Large intestine (tissue), 3 donors: ENCODE measurements at regions not wholly inside any gene's neighbourhood (a gene's known extent, or its start where the extent isn't known, plus 50 kb on each side); places are given as distances from the start of the nearest gene placed in this dataset.
"Not testable (repeated sequence)": the region's sequence is repeated elsewhere in the genome, so short reads cannot be mapped to it uniquely, and the experiment has no call there.

Experiments used
- DNase-seq, 2 donors: peaks; one replicate each; pipeline versions ENCODE4 v3.0.0 to v3.0.0-alpha.2; 2013
- H3K27ac ChIP-seq: one replicate; pipeline ENCODE4 v1.5.1; 2013; ENCODE audit warnings: low read length
- H3K27me3 ChIP-seq: 2 replicates; pipeline ENCODE4 v1.6.1; 2013; ENCODE audit warnings: low read length; ENCODE audit not compliant: control insufficient read depth, insufficient read depth
- H3K36me3 ChIP-seq: 2 replicates; pipeline ENCODE4 v1.6.1; 2013; ENCODE audit warnings: low read length; ENCODE audit not compliant: control insufficient read depth, insufficient read depth
- H3K4me1 ChIP-seq: one replicate; pipeline ENCODE4 v1.6.1; 2013; ENCODE audit warnings: low read length; ENCODE audit not compliant: control insufficient read depth, insufficient read depth
- H3K4me3 ChIP-seq: one replicate; pipeline ENCODE4 v1.5.1; 2013; ENCODE audit warnings: low read length
- H3K9me3 ChIP-seq: one replicate; pipeline ENCODE4 v1.6.1; 2013; ENCODE audit warnings: mild to moderate bottlenecking, low read depth, low read length, moderate library complexity; ENCODE audit not compliant: control insufficient read depth
- WGBS: methylation state at CpG from one replicate; pipeline ENCODE4 v1.1.5; 2013; ENCODE audit warnings: low lambda C conversion rate; ENCODE audit not compliant: insufficient coverage; 5-methylcytosine and 5-hydroxymethylcytosine counted together

DNA sequence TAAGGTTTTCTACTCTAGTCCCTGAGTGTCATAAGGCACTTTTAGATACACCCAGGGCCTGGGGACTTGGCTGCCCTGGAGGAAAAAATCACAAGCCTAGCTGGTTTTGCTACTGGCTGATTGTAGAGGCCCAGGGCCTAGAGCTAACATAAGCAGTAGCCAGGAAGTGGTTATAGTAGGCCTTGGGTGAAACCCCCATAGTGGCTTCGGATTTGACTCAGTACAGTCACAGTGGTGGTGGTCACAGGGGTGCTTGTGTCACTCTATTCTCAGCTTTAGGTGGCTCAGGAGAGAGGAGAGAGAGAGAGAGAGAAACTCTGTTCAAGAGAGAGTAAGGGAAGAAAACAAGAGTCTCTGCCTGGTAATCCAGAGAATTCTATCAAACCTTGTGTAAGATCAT lies 194.5 kb upstream of the EDA2R start:
- WGBS, result no CpG with 5 or more reads among the region's 1 CpG
- Histone ChIP-seq H3K4me1 (no peaks in the 10 kb centered on the region), H3K27ac (no peak overlapping the region), H3K9me3 (no peaks in the 10 kb centered on the region), H3K36me3 (no peaks in the 10 kb centered on the region), H3K27me3 (no peaks in the 10 kb centered on the region), H3K4me3 (no peak overlapping the region)
- no peak for DNase-seq

- Histone ChIP-seq H3K4me1 (no peaks in the 10 kb centered on the region), H3K4me3 (no peak overlapping the region), H3K9me3 (no peaks in the 10 kb centered on the region), H3K36me3 (no peaks in the 10 kb centered on the region), H3K27ac (no peak overlapping the region), H3K27me3 (no peaks in the 10 kb centered on the region)
- DNase-seq, result no peak
- no CpG with 5 or more reads among the region's 1 CpG for WGBS
Measured at GRCh38 chrX:66815227-66815626, 176.3 kb upstream of the EDA2R start.

DNA sequence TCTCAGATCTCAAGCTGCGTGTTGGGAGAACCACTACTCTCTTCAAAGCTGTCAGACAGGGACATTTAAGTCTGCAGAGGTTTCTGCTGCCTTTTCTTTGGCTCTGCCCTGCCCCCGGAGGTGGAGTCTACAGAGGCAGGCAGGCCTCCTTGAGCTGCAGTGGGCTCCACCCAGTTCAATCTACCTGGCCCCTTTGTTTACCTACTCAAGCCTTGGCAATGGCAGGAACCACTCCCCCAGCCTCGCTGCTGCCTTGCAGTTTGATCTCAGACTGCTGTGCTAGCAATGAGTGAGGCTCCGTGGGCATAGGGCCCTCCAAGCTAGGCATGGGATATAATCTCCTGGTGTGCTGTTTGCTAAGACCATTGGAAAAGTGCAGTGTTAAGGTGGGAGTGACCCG lies 155.6 kb upstream of the EDA2R start:
- H3K36me3 ChIP-seq, H3K4me3 ChIP-seq, H3K27ac ChIP-seq, H3K4me1 ChIP-seq, DNase-seq, H3K9me3 ChIP-seq, H3K27me3 ChIP-seq: not testable (repeated sequence)
- WGBS, result no CpG with 5 or more reads among the region's 5 CpGs

DNA sequence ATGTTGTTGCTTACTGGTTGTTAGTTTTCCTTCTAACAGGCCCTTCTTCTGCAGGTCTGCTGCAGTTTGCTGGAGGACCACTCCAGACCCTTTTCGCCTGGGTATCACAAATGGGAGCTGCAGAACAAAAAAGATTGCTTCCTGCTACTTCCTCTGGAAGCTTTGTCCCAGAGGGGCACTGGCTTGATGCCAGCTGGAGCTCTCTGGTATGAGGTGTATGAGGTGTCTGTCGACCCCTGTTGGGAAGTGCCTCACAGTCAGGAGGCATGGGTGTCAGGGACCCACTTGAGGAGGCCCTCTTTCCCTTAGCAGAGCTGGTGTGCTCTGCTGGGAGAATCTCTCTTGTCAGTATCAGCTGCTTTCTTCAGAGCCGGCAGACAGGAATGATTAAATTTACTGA lies 127.4 kb upstream of the EDA2R start:
- Histone ChIP-seq H3K4me1 (no peaks in the 10 kb centered on the region), H3K27me3 (no peaks in the 10 kb centered on the region), H3K9me3 (no peaks in the 10 kb centered on the region), H3K27ac (no peak overlapping the region), H3K4me3 (no peak overlapping the region), H3K36me3 (no peaks in the 10 kb centered on the region)
- no peak for DNase-seq
- WGBS, result no CpG with 5 or more reads among the region's 3 CpGs

- no peak overlapping the region for H3K27ac ChIP-seq
- no peak for DNase-seq
- H3K4me1 ChIP-seq, result no peaks in the 10 kb centered on the region
- no peak overlapping the region for H3K4me3 ChIP-seq
- H3K27me3 ChIP-seq, result no peaks in the 10 kb centered on the region
- H3K36me3 ChIP-seq, result no peaks in the 10 kb centered on the region
- no CpG with 5 or more reads among the region's 1 CpG for WGBS
- no peaks in the 10 kb centered on the region for H3K9me3 ChIP-seq
Measured at GRCh38 chrX:66760651-66761050, 121.8 kb upstream of the EDA2R start.

DNA sequence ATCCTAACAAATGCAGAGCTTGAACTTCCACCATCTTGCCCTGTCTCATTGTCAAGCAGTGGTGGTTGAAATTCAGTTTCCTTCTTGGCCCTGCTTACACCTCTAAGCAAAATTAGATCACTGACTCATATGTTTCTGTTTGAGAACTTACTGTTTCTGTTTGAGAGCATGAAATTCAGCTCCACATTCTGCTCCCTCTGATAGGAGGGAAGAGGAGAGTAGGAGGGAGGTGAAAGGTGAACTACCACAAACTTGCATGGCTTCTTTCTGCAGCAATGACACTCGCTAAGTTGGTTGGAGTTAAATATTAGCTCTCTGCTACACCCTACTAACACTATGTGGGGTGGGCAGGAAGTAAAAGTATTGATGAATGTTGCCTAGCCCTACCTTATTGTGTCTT lies 117.8 kb upstream of the EDA2R start:
- no peaks in the 10 kb centered on the region for H3K27me3 ChIP-seq
- H3K27ac ChIP-seq, result no peak overlapping the region
- WGBS, result no CpG with 5 or more reads among the region's 1 CpG
- H3K4me3 ChIP-seq, result no peak overlapping the region
- H3K9me3 ChIP-seq, result no peaks in the 10 kb centered on the region
- no peaks in the 10 kb centered on the region for H3K36me3 ChIP-seq
- no peak for DNase-seq
- no peaks in the 10 kb centered on the region for H3K4me1 ChIP-seq

- WGBS, result no CpG with 5 or more reads among the region's 2 CpGs
- Histone ChIP-seq H3K4me3 (no peak overlapping the region), H3K4me1 (no peaks in the 10 kb centered on the region), H3K36me3 (no peaks in the 10 kb centered on the region), H3K27ac (no peak overlapping the region), H3K9me3 (no peaks in the 10 kb centered on the region), H3K27me3 (no peaks in the 10 kb centered on the region)
- no peak for DNase-seq
Measured at GRCh38 chrX:66751136-66751782, 112.4 kb upstream of the EDA2R start.

DNA sequence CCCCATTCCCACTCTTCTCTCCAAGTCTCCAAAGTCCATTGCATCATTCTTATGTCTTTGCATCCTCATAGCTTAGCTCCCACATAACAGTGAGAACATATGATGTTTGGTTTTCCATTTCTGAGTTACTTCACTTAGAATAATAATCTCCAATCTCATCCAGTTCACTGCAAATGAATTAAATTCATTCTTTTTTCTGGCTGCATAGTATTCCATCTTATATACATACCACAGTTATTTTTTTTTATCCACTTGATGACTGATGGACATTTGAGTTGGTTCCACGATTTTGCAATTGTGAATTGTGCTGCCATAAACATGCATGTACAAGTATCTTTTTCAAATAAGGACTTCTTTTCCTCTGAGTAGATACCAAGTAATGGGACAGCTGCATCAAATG lies 105.6 kb upstream of the EDA2R start:
- H3K9me3 ChIP-seq, H3K4me1 ChIP-seq: not testable (repeated sequence)
- WGBS, result no CpG with 5 or more reads among the region's 1 CpG

GRCh38 chrX:66731398-66731797 lies 92.5 kb upstream of the EDA2R start:
- H3K4me1 ChIP-seq, result no peaks in the 10 kb centered on the region
- no peak overlapping the region for H3K4me3 ChIP-seq
- WGBS, result no CpG with 5 or more reads among the region's 2 CpGs

More for the DNA sequence above, 105.6 kb upstream of the EDA2R start:
- H3K4me3 ChIP-seq, H3K27ac ChIP-seq, H3K27me3 ChIP-seq, H3K36me3 ChIP-seq, DNase-seq: not testable (repeated sequence)

GRCh38 chrX:66728818-66729271 lies 90.0 kb upstream of the EDA2R start:
- DNase-seq, result peak; percentile 23 to 64
- Histone ChIP-seq H3K4me3 (peak overlapping the region; percentile 39), H3K27me3 (no peaks in the 10 kb centered on the region), H3K9me3 (no peaks in the 10 kb centered on the region), H3K4me1 (no peaks in the 10 kb centered on the region), H3K27ac (no peak overlapping the region), H3K36me3 (no peaks in the 10 kb centered on the region)
- WGBS, result no CpG with 5 or more reads among the region's 21 CpGs

More at GRCh38 chrX:66731398-66731797, 92.5 kb upstream of the EDA2R start:
- peak in 1 of 2 donors; percentile 1 for DNase-seq
- Histone ChIP-seq H3K36me3 (no peaks in the 10 kb centered on the region), H3K27ac (no peak overlapping the region), H3K9me3 (no peaks in the 10 kb centered on the region), H3K27me3 (no peaks in the 10 kb centered on the region)

DNA sequence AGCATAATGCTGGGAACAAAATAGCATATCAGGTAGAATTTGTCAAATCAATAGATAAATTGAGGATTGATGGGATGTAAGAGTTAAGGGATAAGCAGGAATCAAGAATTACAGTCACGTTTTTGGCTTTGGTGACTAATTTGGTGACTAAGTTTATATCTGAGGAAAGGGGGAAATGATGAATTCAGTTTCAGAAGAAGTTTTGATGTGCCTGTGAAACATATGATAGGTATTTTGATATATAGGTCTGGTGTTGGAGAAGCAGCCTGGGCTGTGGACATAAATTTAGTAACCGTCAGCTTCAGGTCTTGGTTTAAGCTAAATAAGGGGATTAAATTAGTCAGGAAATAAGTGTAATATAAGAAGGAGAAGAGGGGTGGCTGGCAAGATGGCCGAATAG lies 79.0 kb upstream of the EDA2R start:
- DNase-seq, result no peak
- H3K4me1 ChIP-seq, result no peaks in the 10 kb centered on the region
- H3K9me3 ChIP-seq, result no peaks in the 10 kb centered on the region
- H3K27ac ChIP-seq, result no peak overlapping the region
- no peaks in the 10 kb centered on the region for H3K36me3 ChIP-seq
- WGBS, result no CpG with 5 or more reads among the region's 3 CpGs
- H3K27me3 ChIP-seq, result no peaks in the 10 kb centered on the region
- no peak overlapping the region for H3K4me3 ChIP-seq
